GM12865 (cell line): ENCODE measurements at regions not wholly inside any gene's neighbourhood (a gene's known extent, or its start where the extent isn't known, plus 50 kb on each side); places are given as distances from the start of the nearest gene placed in this dataset.

Experiments
- DNase-seq: peaks from one replicate; pipeline ENCODE4 v3.0.0; 2010; ENCODE audit warnings: low read depth
- H3K4me3 ChIP-seq: 2 replicates; pipeline ENCODE4 v1.5.1; 2011; ENCODE audit warnings: mild to moderate bottlenecking, low read depth, low read length, control low read depth
- CTCF ChIP-seq: IDR thresholded peaks from 2 replicates; pipeline ENCODE4 v1.5.1; 2011; ENCODE audit warnings: low read length, control low read depth, low read depth, inconsistent platforms; ENCODE audit not compliant: insufficient read depth; ENCODE audit errors: missing control alignments

- TF ChIP-seq CTCF = no peak
- DNase-seq = peak; percentile 2
Observed at GRCh38 chr12:11446372-11446771, 51.0 kb upstream of the PRB2 start.

GRCh38 chr12:11457996-11458645 is 62.8 kb upstream of the PRB2 start:
- no peak for DNase-seq
- no peak for TF ChIP-seq CTCF
- no peak overlapping the region for H3K4me3 ChIP-seq

More at GRCh38 chr12:11446372-11446771, 51.0 kb upstream of the PRB2 start:
- no peak overlapping the region for H3K4me3 ChIP-seq

- H3K4me3 ChIP-seq = no peak overlapping the region
- no peak for DNase-seq
- no peak for TF ChIP-seq CTCF
Observed at GRCh38 chr12:11460343-11461023, 65.1 kb upstream of the PRB2 start.

- TF ChIP-seq CTCF = no peak
- DNase-seq = no peak
- H3K4me3 ChIP-seq = no peak overlapping the region
Observed at GRCh38 chr12:11461433-11461832, 66.1 kb upstream of the PRB2 start.

GRCh38 chr12:11477110-11477509 is 81.7 kb upstream of the PRB2 start:
- no peak for TF ChIP-seq CTCF
- no peak overlapping the region for H3K4me3 ChIP-seq
- no peak for DNase-seq

- TF ChIP-seq CTCF = no peak
- H3K4me3 ChIP-seq = no peak overlapping the region
- DNase-seq = no peak
Observed at GRCh38 chr12:11482955-11483354, 87.6 kb upstream of the PRB2 start.
